SJCRH30 (cell line): ENCODE measurements at regions not wholly inside any gene's neighbourhood (a gene's known extent, or its start where the extent isn't known, plus 50 kb on each side); places are given as distances from the start of the nearest gene placed in this dataset.
"Not testable (repeated sequence)": the region's sequence is repeated elsewhere in the genome, so short reads cannot be mapped to it uniquely, and the experiment has no call there.

Source experiments
- DNase-seq, 2 experiments: peaks; one replicate each; pipeline ENCODE4 v3.0.0-alpha.2; 2015 to 2020
- H3K27ac ChIP-seq: fragments of 250-450 bp; sonication (Bioruptor Pico); 2 replicates; pipeline ENCODE4 v1.5.1; 2020; ENCODE audit warnings: mild to moderate bottlenecking, moderate library complexity
- H3K27me3 ChIP-seq: fragments of 250-450 bp; sonication (Bioruptor Pico); 2 replicates; pipeline ENCODE4 v1.5.1; 2020; ENCODE audit warnings: mild to moderate bottlenecking, moderate library complexity
- H3K36me3 ChIP-seq: fragments of 250-450 bp; sonication (Bioruptor Pico); 2 replicates; pipeline ENCODE4 v1.5.1; 2020; ENCODE audit warnings: mild to moderate bottlenecking, moderate library complexity
- H3K4me1 ChIP-seq: fragments of 250-450 bp; sonication (Bioruptor Pico); 2 replicates; pipeline ENCODE4 v1.5.1; 2020; ENCODE audit warnings: mild to moderate bottlenecking, moderate library complexity
- H3K4me3 ChIP-seq: fragments of 250-450 bp; sonication (Bioruptor Pico); 2 replicates; pipeline ENCODE4 v1.5.1; 2020; ENCODE audit warnings: mild to moderate bottlenecking, moderate library complexity
- H3K9me3 ChIP-seq: fragments of 250-450 bp; sonication (Bioruptor Pico); replicated peaks from 2 replicates; pipeline ENCODE4 v1.5.1; 2020; ENCODE audit warnings: mild to moderate bottlenecking, moderate library complexity

GRCh38 chr5:12177225-12177624, 273.0 kb upstream of the CTNND2 start:
- Histone ChIP-seq H3K4me3 (no peak overlapping the region), H3K27me3 (no peaks in the 10 kb centered on the region), H3K4me1 (no peaks in the 10 kb centered on the region), H3K36me3 (no peaks in the 10 kb centered on the region), H3K9me3 (no peaks in the 10 kb centered on the region), H3K27ac (no peak overlapping the region)
- no peak for DNase-seq

GRCh38 chr5:12175914-12176585, 271.8 kb upstream of the CTNND2 start:
- no peak for DNase-seq
- H3K9me3 ChIP-seq: no peaks in the 10 kb centered on the region
- no peaks in the 10 kb centered on the region for H3K36me3 ChIP-seq
- H3K4me1 ChIP-seq: no peaks in the 10 kb centered on the region
- H3K4me3 ChIP-seq: no peak overlapping the region
- no peak overlapping the region for H3K27ac ChIP-seq
- no peaks in the 10 kb centered on the region for H3K27me3 ChIP-seq

- Histone ChIP-seq H3K36me3 (no peaks in the 10 kb centered on the region), H3K27ac (no peak overlapping the region), H3K9me3 (no peaks in the 10 kb centered on the region), H3K27me3 (no peaks in the 10 kb centered on the region), H3K4me1 (no peaks in the 10 kb centered on the region), H3K4me3 (no peak overlapping the region)
- no peak for DNase-seq
These were observed 270.5 kb upstream of the CTNND2 start for GRCh38 chr5:12174734-12175133.

- H3K27ac ChIP-seq: no peak overlapping the region
- H3K4me3 ChIP-seq: no peak overlapping the region
- no peaks in the 10 kb centered on the region for H3K9me3 ChIP-seq
- DNase-seq: no peak
- no peaks in the 10 kb centered on the region for H3K4me1 ChIP-seq
- no peaks in the 10 kb centered on the region for H3K36me3 ChIP-seq
- H3K27me3 ChIP-seq: no peaks in the 10 kb centered on the region
These were observed 265.3 kb upstream of the CTNND2 start for GRCh38 chr5:12169536-12169935.

- Histone ChIP-seq H3K9me3 (no peaks in the 10 kb centered on the region), H3K27ac (no peak overlapping the region), H3K4me3 (no peak overlapping the region), H3K36me3 (no peaks in the 10 kb centered on the region), H3K27me3 (no peaks in the 10 kb centered on the region), H3K4me1 (no peaks in the 10 kb centered on the region)
- DNase-seq: no peak
These were observed 258.6 kb upstream of the CTNND2 start for GRCh38 chr5:12162863-12163262.

GRCh38 chr5:12147513-12147912, 243.3 kb upstream of the CTNND2 start:
- no peak for DNase-seq
- Histone ChIP-seq H3K4me3 (no peak overlapping the region), H3K4me1 (no peaks in the 10 kb centered on the region), H3K27ac (no peak overlapping the region), H3K36me3 (no peaks in the 10 kb centered on the region), H3K9me3 (no peaks in the 10 kb centered on the region), H3K27me3 (no peaks in the 10 kb centered on the region)

- DNase-seq: no peak
- Histone ChIP-seq H3K4me3 (no peak overlapping the region), H3K27ac (no peak overlapping the region), H3K9me3 (no peaks in the 10 kb centered on the region), H3K4me1 (no peaks in the 10 kb centered on the region), H3K36me3 (no peaks in the 10 kb centered on the region), H3K27me3 (no peaks in the 10 kb centered on the region)
These were observed 237.2 kb upstream of the CTNND2 start for GRCh38 chr5:12141496-12141895.

- Histone ChIP-seq H3K27me3 (no peaks in the 10 kb centered on the region), H3K4me1 (no peaks in the 10 kb centered on the region), H3K27ac (no peak overlapping the region), H3K4me3 (no peak overlapping the region), H3K36me3 (no peaks in the 10 kb centered on the region), H3K9me3 (no peaks in the 10 kb centered on the region)
- DNase-seq: no peak
These were observed 229.3 kb upstream of the CTNND2 start for GRCh38 chr5:12133520-12133919.

GRCh38 chr5:12131020-12131419, 226.8 kb upstream of the CTNND2 start:
- not testable (repeated sequence) for H3K27me3 ChIP-seq, H3K4me1 ChIP-seq, H3K27ac ChIP-seq, DNase-seq, H3K4me3 ChIP-seq, H3K36me3 ChIP-seq, H3K9me3 ChIP-seq

GRCh38 chr5:12125895-12126294, 221.6 kb upstream of the CTNND2 start:
- Histone ChIP-seq H3K27me3 (no peaks in the 10 kb centered on the region), H3K36me3 (no peaks in the 10 kb centered on the region)
- DNase-seq: peak in 1 of 2 experiments; percentile 4

GRCh38 chr5:12119657-12120056, 215.4 kb upstream of the CTNND2 start:
- no peaks in the 10 kb centered on the region for H3K4me1 ChIP-seq
- H3K36me3 ChIP-seq: no peaks in the 10 kb centered on the region
- H3K9me3 ChIP-seq: no peaks in the 10 kb centered on the region
- no peak overlapping the region for H3K4me3 ChIP-seq
- H3K27me3 ChIP-seq: no peaks in the 10 kb centered on the region
- DNase-seq: no peak
- no peak overlapping the region for H3K27ac ChIP-seq

More at GRCh38 chr5:12125895-12126294, 221.6 kb upstream of the CTNND2 start:
- Histone ChIP-seq H3K9me3 (no peaks in the 10 kb centered on the region), H3K27ac (no peak overlapping the region), H3K4me3 (no peak overlapping the region), H3K4me1 (no peaks in the 10 kb centered on the region)

GRCh38 chr5:12114075-12114474, 209.8 kb upstream of the CTNND2 start:
- no peak for DNase-seq
- H3K4me1 ChIP-seq: no peaks in the 10 kb centered on the region
- no peak overlapping the region for H3K27ac ChIP-seq
- H3K4me3 ChIP-seq: no peak overlapping the region
- no peaks in the 10 kb centered on the region for H3K9me3 ChIP-seq
- no peaks in the 10 kb centered on the region for H3K27me3 ChIP-seq
- no peaks in the 10 kb centered on the region for H3K36me3 ChIP-seq

GRCh38 chr5:12113062-12113461, 208.8 kb upstream of the CTNND2 start:
- no peak overlapping the region for H3K27ac ChIP-seq
- H3K36me3 ChIP-seq: no peaks in the 10 kb centered on the region
- H3K9me3 ChIP-seq: no peaks in the 10 kb centered on the region
- no peak overlapping the region for H3K4me3 ChIP-seq
- no peaks in the 10 kb centered on the region for H3K27me3 ChIP-seq
- no peaks in the 10 kb centered on the region for H3K4me1 ChIP-seq
- DNase-seq: no peak

GRCh38 chr5:12111261-12111660, 207.0 kb upstream of the CTNND2 start:
- H3K27me3 ChIP-seq: no peaks in the 10 kb centered on the region
- H3K27ac ChIP-seq: no peak overlapping the region
- DNase-seq: no peak
- H3K9me3 ChIP-seq: no peaks in the 10 kb centered on the region
- no peak overlapping the region for H3K4me3 ChIP-seq
- no peaks in the 10 kb centered on the region for H3K4me1 ChIP-seq
- no peaks in the 10 kb centered on the region for H3K36me3 ChIP-seq

GRCh38 chr5:12110629-12111028, 206.4 kb upstream of the CTNND2 start:
- H3K9me3 ChIP-seq: no peaks in the 10 kb centered on the region
- no peak overlapping the region for H3K27ac ChIP-seq

GRCh38 chr5:12109075-12109688, 204.9 kb upstream of the CTNND2 start:
- H3K4me1 ChIP-seq: no peaks in the 10 kb centered on the region

More at GRCh38 chr5:12110629-12111028, 206.4 kb upstream of the CTNND2 start:
- no peaks in the 10 kb centered on the region for H3K36me3 ChIP-seq
- H3K27me3 ChIP-seq: no peaks in the 10 kb centered on the region
- H3K4me1 ChIP-seq: no peaks in the 10 kb centered on the region
- no peak for DNase-seq
- no peak overlapping the region for H3K4me3 ChIP-seq

More at GRCh38 chr5:12109075-12109688, 204.9 kb upstream of the CTNND2 start:
- no peak overlapping the region for H3K4me3 ChIP-seq
- no peaks in the 10 kb centered on the region for H3K27me3 ChIP-seq
- H3K9me3 ChIP-seq: no peaks in the 10 kb centered on the region
- no peak for DNase-seq
- no peaks in the 10 kb centered on the region for H3K36me3 ChIP-seq
- no peak overlapping the region for H3K27ac ChIP-seq
